Stimulated activated CD4-positive, alpha-beta T cell treated with anti-CD3 and anti-CD28 coated beads, Interleukin-4, amount 100 ng/mL, for 48 hours (primary cell): ENCODE measurements at regions not wholly inside any gene's neighbourhood (a gene's known extent, or its start where the extent isn't known, plus 50 kb on each side); places are given as distances from the start of the nearest gene placed in this dataset.
"Not testable (repeated sequence)": the region's sequence is repeated elsewhere in the genome, so short reads cannot be mapped to it uniquely, and the experiment has no call there.

Experiments used
- DNase-seq, 2 donors: peaks; one replicate each; pipeline ENCODE4 v3.0.0-alpha.2; 2020; ENCODE audit warnings: low read depth in 2 of 2

GRCh38 chr13:85216576-85216975 lies 582.6 kb downstream of the SLITRK6 start:
- no peak for DNase-seq

GRCh38 chr13:85212692-85213091 lies 586.5 kb downstream of the SLITRK6 start:
- no peak for DNase-seq

GRCh38 chr13:85204668-85205344 lies 594.4 kb downstream of the SLITRK6 start:
- no peak for DNase-seq

- DNase-seq = no peak
Measured at GRCh38 chr13:85197431-85197830, 601.8 kb downstream of the SLITRK6 start.

DNA sequence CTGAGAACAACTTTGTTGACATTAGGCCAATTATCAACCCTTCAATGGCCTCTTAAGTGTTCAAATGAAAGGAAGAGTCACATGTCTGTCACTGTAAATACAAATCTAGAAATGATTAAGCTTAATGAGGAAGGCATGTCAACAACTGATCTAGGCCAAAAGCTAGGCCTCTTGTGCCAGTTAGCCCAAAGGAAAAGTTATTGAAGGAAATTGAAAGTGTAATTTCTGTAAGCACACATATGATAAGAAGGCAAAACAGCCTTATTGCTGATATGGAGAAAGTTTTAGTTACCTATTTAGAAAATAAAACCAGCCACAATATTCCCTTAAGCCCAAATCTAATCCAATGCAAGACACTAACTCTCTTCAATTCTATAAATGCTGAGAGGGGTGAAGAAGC lies 604.7 kb downstream of the SLITRK6 start:
- no peak for DNase-seq

DNA sequence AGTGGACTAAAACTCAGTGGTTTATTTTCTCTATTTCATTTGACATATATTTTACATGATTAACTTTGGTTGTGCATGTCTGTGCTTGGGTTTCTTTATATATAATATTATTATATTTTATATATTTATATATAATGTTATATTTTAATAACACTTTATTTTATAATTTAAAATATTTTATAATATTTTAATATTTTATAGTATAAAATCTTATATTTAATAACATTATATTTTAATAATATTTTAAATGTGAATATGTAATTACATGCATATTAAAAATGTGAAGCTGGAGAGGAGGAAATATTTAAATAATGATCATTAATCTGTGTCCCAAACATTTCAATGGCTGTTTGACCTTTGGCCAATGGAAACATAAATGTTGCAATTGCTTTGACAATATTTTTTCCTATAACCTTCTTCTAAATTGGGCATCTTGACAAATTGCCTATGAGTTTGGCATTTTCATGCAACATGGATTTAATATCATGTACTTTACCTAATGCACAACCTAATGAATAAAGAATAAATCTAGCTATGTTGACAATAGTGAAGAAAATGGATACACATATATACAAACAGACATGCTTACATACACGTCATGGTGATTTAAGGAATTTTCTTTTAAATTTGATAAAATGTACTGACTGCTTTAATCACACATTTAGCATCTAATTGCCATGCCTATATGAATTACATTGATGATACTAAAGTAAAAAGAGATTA lies 607.1 kb downstream of the SLITRK6 start:
- DNase-seq = no peak

DNA sequence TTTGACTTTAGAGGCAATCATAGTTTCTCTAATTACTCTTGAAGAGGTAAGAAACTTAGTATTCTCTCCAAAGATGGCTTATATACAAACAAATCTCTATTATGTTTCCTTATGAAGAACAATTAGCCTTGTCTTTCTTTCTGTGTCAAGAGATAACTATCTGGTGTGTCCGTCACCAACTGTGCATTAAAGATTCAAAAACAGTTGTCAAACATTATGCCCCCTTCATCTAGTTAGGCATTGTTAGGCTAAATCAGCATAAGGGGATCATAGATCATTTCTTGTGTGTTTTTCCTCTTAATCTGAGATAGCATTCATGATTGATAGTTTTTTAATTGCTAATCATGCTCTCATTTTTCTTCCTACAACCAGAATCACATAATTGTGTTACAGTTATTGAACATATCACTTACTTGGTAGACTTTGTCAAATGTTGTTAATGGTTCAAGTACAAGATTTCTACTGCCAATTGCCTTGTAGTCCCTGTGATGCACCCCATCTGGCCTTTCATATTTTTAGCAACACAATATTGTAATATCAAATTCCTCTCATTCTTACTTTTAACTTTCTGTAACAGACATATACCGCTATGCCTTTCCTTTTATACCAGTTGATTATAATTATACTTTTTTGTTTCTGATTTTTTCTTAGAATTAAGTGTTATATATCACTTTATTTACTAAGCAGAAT lies 612.7 kb downstream of the SLITRK6 start:
- DNase-seq = no peak

- DNase-seq = no peak
Measured at GRCh38 chr13:85174291-85174690, 624.9 kb downstream of the SLITRK6 start.

GRCh38 chr13:85170372-85170771 lies 628.8 kb downstream of the SLITRK6 start:
- DNase-seq = no peak

DNA sequence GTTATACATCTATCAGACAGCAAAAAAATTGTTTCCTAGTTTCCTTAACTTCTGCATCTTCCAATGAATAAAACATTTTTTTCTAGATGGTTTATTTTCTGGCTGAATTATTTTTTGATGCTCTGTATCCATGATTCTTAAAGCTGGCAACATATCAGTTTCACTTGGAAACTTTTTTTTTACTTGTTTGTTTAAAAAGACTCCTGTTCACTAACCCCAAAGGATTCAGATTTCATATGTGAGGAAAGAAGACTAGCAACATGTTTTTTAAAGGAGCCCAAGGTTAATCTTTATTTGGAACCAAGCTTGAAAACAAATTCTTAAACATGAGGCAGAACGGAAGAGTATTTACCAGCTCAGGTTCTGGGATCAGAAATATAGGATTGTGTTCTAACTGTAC lies 632.3 kb downstream of the SLITRK6 start:
- no peak for DNase-seq

DNA sequence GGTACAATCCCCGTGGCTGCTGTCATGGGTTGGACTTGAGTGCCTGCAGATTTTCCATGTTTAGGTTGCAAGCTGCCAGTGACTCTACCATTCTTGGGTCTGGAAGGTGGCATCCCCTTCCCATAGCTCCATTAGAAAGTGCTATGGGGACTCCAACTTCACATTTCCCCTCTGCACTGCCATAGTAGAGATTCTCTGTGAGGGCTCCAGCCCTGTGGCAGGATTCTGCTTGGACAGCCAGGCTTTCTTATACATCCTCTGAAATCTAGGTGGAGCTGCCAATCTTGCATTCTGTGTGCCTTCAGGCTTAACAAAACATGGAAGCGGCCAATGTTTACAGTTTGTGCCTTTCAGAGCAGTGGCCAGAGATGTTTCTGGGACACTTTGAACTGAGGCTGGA lies 636.2 kb downstream of the SLITRK6 start:
- no peak for DNase-seq

- DNase-seq = no peak
Measured at GRCh38 chr13:85148009-85148408, 651.2 kb downstream of the SLITRK6 start.

- no peak for DNase-seq
Measured at GRCh38 chr13:85142351-85142927, 656.8 kb downstream of the SLITRK6 start.

DNA sequence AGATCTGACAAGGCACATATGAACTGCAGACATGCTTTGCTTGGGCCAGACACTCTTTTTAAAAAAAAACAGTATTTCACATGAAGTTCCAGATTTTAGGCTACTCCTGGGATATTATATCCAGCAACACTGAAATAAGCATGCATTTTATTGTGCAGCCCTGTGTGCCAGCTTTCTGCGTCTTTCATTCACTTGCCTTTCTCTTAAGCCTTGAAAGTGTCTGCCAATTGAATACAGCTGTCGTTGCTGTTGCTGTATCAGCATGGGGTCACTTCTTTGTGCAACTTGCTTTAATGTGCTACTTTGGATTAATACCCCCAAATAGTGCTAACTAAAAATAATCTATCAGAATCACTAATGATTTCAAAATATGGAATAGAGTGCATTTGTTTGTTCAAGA lies 657.8 kb downstream of the SLITRK6 start:
- DNase-seq = no peak

DNA sequence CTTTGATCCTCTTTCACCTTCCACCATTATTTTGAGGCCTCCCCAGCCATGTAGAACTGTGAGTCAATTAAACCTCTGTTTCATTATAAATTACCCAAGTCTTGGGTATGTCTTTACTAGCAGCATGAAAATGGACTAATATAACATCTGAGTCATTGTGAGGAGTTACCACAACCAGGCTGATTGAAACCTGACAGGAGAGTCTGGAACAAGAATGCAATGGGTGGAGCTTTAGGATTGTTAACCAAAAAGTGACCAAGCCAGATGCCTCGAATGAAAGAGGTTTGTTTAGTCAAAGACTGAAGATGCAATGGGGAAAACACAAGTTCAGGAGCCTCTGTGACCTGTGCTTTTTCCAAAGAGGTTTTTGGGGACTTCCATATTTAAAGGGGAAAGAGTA lies 659.0 kb downstream of the SLITRK6 start:
- no peak for DNase-seq

GRCh38 chr13:85137516-85137915 lies 661.7 kb downstream of the SLITRK6 start:
- DNase-seq = no peak

DNA sequence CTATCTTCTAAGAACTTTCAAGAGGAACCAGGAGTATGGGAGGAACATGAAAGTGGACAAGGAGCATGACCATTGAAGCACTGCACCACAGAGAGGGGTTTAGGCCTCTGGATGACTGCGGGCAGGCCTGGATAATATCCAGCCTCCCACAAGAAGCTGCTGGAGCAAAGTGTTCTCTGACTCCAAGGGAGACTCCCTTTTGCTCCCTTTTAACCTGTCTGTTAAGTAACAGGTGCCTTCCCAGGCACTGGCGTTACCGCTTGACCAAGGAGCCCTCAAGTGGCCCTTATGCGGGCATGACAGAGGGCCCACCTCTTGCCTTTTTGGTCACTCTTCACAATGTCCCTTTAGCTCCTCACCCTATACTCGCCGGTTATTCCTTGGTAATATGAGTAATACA lies 666.2 kb downstream of the SLITRK6 start:
- DNase-seq = no peak

DNA sequence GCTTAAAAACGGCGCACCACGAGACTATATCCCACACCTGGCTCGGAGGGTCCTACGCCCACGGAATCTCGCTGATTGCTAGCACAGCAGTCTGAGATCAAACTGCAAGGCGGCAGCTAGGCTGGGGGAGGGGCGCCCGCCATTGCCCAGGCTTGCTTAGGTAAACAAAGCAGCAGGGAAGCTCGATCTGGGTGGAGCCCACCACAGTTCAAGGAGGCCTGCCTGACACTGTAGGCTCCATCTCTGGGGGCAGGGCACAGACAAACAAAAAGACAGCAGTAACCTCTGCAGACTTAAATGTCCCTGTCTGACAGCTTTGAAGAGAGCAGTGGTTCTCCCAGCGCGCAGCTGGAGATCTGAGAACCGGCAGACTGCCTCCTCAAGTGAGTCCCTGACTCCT lies 675.7 kb downstream of the SLITRK6 start:
- not testable (repeated sequence) for DNase-seq

- no peak for DNase-seq
Measured at GRCh38 chr13:85108356-85108755, 690.9 kb downstream of the SLITRK6 start.

DNA sequence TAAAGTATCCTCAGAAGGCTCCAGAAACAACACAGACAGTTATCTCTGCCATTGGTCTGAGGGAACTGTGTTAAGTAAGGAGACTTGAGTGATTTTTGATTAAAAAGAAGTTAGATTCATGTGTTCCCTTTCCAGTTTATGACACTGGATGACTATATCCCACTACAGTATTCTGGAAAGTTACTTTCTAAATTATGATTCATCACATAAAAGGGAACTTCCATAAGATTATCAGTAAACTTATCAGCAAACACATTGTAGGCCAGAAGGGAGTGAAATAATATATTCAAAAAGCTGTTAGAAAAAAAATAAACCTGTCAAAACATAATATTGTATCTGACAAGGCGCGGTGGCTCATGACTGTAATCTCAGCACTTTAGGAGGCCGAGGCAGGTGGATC lies 700.0 kb downstream of the SLITRK6 start:
- no peak for DNase-seq

DNA sequence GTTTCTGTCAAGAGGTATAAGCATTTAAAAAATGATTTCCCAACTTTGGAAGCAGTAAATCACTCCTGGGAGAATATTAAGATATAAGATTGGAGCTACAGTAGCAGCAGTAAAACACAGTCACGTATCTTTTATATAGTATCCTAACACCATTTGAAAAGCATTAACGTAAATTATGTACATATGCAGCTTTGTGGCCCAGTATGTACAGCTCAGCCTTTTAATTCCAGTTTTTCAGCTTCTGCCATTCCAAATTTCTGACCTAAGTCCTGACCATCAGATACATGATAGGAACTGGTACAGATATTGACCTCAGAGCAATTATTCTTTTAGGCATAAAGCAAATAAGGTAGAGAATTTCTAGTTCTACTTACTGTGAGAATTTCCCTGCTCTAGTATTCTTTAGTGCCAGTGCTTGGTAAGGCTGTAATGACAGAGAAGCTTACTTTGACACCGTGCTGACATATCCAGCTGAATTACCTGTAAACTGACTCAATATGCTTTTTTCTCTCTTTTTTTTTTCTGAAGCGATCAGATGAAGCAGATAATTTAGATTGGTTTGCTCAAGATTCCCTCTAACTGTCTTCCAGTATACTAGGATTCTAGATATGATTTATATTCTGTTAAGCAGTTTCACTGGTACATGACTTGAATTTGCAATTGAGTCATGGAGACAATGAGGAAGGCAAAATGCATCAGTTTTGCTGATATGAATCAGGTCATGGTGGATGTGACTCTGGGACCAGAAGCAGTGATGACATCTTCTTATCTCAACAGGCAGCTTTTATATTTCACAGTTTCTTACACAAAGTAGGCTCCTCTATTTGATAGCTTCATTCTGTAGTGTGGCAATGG lies 703.6 kb downstream of the SLITRK6 start:
- DNase-seq = no peak

GRCh38 chr13:85093808-85094207 lies 705.4 kb downstream of the SLITRK6 start:
- DNase-seq = no peak
